Gastrocnemius medialis (tissue), 4 donors: ENCODE measurements at regions not wholly inside any gene's neighbourhood (a gene's known extent, or its start where the extent isn't known, plus 50 kb on each side); places are given as distances from the start of the nearest gene placed in this dataset.

Experiments
- POLR2A ChIP-seq, 2 donors: fragments of 450-650 bp; IDR thresholded peaks; one replicate each; pipeline ENCODE4 v1.6.1; 2017; ENCODE audit warnings: antibody characterized with exemption in 2 of 2, mild to moderate bottlenecking in 2 of 2, moderate library complexity in 2 of 2
- TF ChIP-seq, protein P1 (sequence below), 5 experiments: fragments of 450-650 bp in 3 of 5; fragments of 200-600 bp in 2 of 5; sonication (generic) in 2 of 5; IDR thresholded peaks in 4 of 5; conservative IDR thresholded peaks in 1 of 5; 1 replicate in 4 of 5; 2 replicates in 1 of 5; pipeline ENCODE4 v1.5.1; 2016 to 2019; ENCODE audit warnings: antibody characterized with exemption in 5 of 5, mild to moderate bottlenecking in 3 of 5, moderate library complexity in 3 of 5

GRCh38 chr17:12522743-12523183, 142.9 kb upstream of the MYOCD start:
- no peak for TF ChIP-seq POLR2A (IDR thresholded peaks at IDR 0.05)
- TF ChIP-seq, protein P1, sequence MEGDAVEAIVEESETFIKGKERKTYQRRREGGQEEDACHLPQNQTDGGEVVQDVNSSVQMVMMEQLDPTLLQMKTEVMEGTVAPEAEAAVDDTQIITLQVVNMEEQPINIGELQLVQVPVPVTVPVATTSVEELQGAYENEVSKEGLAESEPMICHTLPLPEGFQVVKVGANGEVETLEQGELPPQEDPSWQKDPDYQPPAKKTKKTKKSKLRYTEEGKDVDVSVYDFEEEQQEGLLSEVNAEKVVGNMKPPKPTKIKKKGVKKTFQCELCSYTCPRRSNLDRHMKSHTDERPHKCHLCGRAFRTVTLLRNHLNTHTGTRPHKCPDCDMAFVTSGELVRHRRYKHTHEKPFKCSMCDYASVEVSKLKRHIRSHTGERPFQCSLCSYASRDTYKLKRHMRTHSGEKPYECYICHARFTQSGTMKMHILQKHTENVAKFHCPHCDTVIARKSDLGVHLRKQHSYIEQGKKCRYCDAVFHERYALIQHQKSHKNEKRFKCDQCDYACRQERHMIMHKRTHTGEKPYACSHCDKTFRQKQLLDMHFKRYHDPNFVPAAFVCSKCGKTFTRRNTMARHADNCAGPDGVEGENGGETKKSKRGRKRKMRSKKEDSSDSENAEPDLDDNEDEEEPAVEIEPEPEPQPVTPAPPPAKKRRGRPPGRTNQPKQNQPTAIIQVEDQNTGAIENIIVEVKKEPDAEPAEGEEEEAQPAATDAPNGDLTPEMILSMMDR (IDR thresholded peaks at IDR 0.05 in 4 of 5, conservative IDR thresholded peaks at IDR 0.05 in 1 of 5) = no peak
